ENCODE measurements at regions not wholly inside any gene's neighbourhood (a gene's known extent, or its start where the extent isn't known, plus 50 kb on each side); places are given as distances from the start of the nearest gene placed in this dataset.

DNA sequence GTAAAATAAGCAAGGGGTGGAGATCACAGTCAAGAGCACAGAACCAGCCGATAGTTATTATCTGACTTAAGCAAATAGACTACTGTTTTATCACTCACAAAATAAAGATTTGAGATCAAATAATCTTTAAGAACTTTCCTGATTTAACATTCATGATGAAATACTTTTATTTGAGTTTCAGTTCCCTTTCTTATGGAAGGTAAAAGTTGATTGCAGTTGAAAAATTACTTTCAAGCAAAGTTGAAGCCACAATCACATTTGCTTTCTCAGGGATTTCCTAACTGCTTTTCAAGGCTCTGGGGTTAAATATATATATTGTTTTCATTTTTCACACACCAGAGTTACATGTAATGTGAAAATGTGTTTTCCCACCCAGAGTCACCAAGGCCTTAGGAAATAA, 599.5 kb downstream of the KCNJ3 start:
- H3K4me1 Mint-ChIP-seq, result no peaks in the 10 kb centered on the region
- no peak for DNase-seq (ENCODE audit: low spot score)
- no peak for TF ChIP-seq ZNF671 (CRISPR knock-in tag; IDR thresholded peaks at IDR 0.05)
- TF ChIP-seq CREM (CRISPR knock-in tag; IDR thresholded peaks at IDR 0.05), result no peak
- TF ChIP-seq RORB (CRISPR knock-in tag; IDR thresholded peaks at IDR 0.05), result no peak
- TF ChIP-seq JAZF1 (CRISPR knock-in tag; IDR thresholded peaks at IDR 0.05), result no peak
- TF ChIP-seq IRF2 (CRISPR knock-in tag; IDR thresholded peaks at IDR 0.05; ENCODE audit: borderline replicate concordance, low read depth), result no peak
- no peak overlapping the region for H3K27ac Mint-ChIP-seq
- no peak for ATAC-seq
- no peaks in the 10 kb centered on the region for H3K9me3 Mint-ChIP-seq
- H3K4me3 Mint-ChIP-seq, result no peak overlapping the region
- ChIA-PET CTCF (no interaction called here), POLR2A (no interaction called here)
- H3K27me3 Mint-ChIP-seq (ENCODE audit: low read depth), result no peaks in the 10 kb centered on the region
- no peaks in the 10 kb centered on the region for H3K36me3 Mint-ChIP-seq

- CTCF ChIA-PET, result no interaction called here
These were observed 595.9 kb downstream of the KCNJ3 start for GRCh38 chr2:155294358-155294757.

DNA sequence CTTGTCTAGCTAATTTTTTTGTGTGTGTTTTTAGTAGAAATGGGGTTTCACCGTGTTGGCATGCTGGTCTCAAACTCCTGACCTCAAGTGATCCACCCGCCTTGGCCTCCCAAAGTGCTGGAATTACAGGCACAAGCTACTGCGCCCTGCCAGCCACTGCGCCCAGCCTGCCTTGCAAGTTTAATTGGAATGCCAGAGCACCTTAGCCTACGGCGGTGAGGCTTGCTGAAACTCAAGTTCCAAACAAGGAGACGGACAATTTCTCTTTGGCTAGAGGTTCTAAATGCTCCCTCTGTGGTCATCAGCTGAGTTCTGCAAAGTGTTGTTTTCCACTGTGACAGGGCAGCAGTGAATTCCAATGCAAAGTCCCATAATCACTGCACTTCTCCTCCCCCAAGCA, 583.4 kb downstream of the KCNJ3 start:
- Mint-ChIP-seq H3K4me3 (no peak overlapping the region), H3K36me3 (no peaks in the 10 kb centered on the region), H3K27me3 (ENCODE audit: low read depth) (no peaks in the 10 kb centered on the region), H3K27ac (no peak overlapping the region), H3K9me3 (no peaks in the 10 kb centered on the region), H3K4me1 (no peaks in the 10 kb centered on the region)
- CTCF ChIA-PET, result no interaction called here
- POLR2A ChIA-PET, result no interaction called here
- no peak for DNase-seq (ENCODE audit: low spot score)
- ATAC-seq, result no peak
- TF ChIP-seq MLX (CRISPR knock-in tag; IDR thresholded peaks at IDR 0.05) (no peak), ZMAT4 (CRISPR knock-in tag; IDR thresholded peaks at IDR 0.05) (no peak), GABPB1 (CRISPR knock-in tag; IDR thresholded peaks at IDR 0.05) (no peak), TCF7 (CRISPR knock-in tag; IDR thresholded peaks at IDR 0.05; ENCODE audit: low read depth) (no peak), E2F4 (CRISPR knock-in tag; IDR thresholded peaks at IDR 0.05; ENCODE audit: borderline replicate concordance, low read depth) (no peak), NR3C1 (CRISPR knock-in tag; conservative IDR thresholded peaks at IDR 0.05; ENCODE audit: low read depth) (no peak), SMAD3 (CRISPR knock-in tag; IDR thresholded peaks at IDR 0.05; ENCODE audit: borderline replicate concordance) (no peak), RORB (CRISPR knock-in tag; IDR thresholded peaks at IDR 0.05) (no peak), TEAD1 (CRISPR knock-in tag; IDR thresholded peaks at IDR 0.05) (no peak), JUN (CRISPR knock-in tag; IDR thresholded peaks at IDR 0.05) (no peak), ATF2 (CRISPR knock-in tag; IDR thresholded peaks at IDR 0.05; ENCODE audit: borderline replicate concordance, low read depth) (no peak), ZBTB21 (CRISPR knock-in tag; IDR thresholded peaks at IDR 0.05; ENCODE audit: borderline replicate concordance) (no peak)
- TF ChIP-seq, protein P1, sequence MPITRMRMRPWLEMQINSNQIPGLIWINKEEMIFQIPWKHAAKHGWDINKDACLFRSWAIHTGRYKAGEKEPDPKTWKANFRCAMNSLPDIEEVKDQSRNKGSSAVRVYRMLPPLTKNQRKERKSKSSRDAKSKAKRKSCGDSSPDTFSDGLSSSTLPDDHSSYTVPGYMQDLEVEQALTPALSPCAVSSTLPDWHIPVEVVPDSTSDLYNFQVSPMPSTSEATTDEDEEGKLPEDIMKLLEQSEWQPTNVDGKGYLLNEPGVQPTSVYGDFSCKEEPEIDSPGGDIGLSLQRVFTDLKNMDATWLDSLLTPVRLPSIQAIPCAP (CRISPR knock-in tag; IDR thresholded peaks at IDR 0.05), result no peak
- TF ChIP-seq, protein P2, sequence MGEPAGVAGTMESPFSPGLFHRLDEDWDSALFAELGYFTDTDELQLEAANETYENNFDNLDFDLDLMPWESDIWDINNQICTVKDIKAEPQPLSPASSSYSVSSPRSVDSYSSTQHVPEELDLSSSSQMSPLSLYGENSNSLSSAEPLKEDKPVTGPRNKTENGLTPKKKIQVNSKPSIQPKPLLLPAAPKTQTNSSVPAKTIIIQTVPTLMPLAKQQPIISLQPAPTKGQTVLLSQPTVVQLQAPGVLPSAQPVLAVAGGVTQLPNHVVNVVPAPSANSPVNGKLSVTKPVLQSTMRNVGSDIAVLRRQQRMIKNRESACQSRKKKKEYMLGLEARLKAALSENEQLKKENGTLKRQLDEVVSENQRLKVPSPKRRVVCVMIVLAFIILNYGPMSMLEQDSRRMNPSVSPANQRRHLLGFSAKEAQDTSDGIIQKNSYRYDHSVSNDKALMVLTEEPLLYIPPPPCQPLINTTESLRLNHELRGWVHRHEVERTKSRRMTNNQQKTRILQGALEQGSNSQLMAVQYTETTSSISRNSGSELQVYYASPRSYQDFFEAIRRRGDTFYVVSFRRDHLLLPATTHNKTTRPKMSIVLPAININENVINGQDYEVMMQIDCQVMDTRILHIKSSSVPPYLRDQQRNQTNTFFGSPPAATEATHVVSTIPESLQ (CRISPR knock-in tag; IDR thresholded peaks at IDR 0.05), result no peak

More at GRCh38 chr2:155294358-155294757, 595.9 kb downstream of the KCNJ3 start:
- Mint-ChIP-seq H3K9me3 (peaks cover 3% of the 10 kb centered on the region), H3K36me3 (no peaks in the 10 kb centered on the region), H3K27me3 (ENCODE audit: low read depth) (no peaks in the 10 kb centered on the region), H3K27ac (no peak overlapping the region), H3K4me3 (no peak overlapping the region), H3K4me1 (no peaks in the 10 kb centered on the region)
- no peak for TF ChIP-seq TCF7 (CRISPR knock-in tag; IDR thresholded peaks at IDR 0.05; ENCODE audit: low read depth)
- no peak for TF ChIP-seq ZNF138 (CRISPR knock-in tag; conservative IDR thresholded peaks at IDR 0.05)
- TF ChIP-seq GABPB1 (CRISPR knock-in tag; IDR thresholded peaks at IDR 0.05), result no peak
- no peak for TF ChIP-seq ZMAT4 (CRISPR knock-in tag; IDR thresholded peaks at IDR 0.05)
- TF ChIP-seq, protein P2 (CRISPR knock-in tag; IDR thresholded peaks at IDR 0.05), result no peak
- TF ChIP-seq TEAD4 (CRISPR knock-in tag; IDR thresholded peaks at IDR 0.05), result no peak
- no peak for DNase-seq (ENCODE audit: low spot score)
- ATAC-seq, result no peak
- POLR2A ChIA-PET, result no interaction called here
